ENCODE measurements at regions not wholly inside any gene's neighbourhood (a gene's known extent, or its start where the extent isn't known, plus 50 kb on each side); places are given as distances from the start of the nearest gene placed in this dataset.
A peak's percentile ranks its signal among the peaks of the same experiment; 100 is the strongest.

DNA sequence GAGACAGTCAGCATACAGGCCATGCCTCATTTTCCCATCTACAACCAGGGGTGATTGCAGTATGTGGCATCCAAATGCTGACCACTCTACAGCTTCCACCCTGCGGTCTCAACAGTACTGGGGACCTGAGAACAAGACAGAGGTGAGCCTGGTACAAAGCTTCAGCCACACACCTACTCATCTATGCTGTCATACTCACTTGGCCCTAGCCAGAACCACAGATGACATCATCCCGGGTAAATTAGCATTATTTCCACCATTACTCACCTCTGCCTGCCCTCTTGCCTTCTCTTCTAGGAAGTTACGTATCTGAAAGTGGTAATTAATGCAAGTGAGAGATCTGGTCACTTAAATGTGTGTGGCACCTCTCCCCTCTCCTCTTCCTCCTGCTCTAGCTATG is 208.2 kb upstream of the ARL4C start:
- peaks cover 0 to 10% (median 5%) of the 10 kb centered on the region in 4 experiments; a peak in 4 of 7 replicates for H3K27me3 ChIP-seq (replicated peaks in 1 of 4; ENCODE audit: control insufficient read depth in 3 of 4, extremely low read depth in 1 of 4, insufficient read depth in 3 of 4, low read length in 3 of 4)
- no peak overlapping the region for H3K4me3 ChIP-seq (ENCODE audit: extremely low read depth in 1 of 4, insufficient read depth in 2 of 4, low read depth in 3 of 4, low read length in 4 of 4)
- peaks cover 5 to 20% (median 14%) of the 10 kb centered on the region in 4 experiments for H3K4me1 ChIP-seq (replicated peaks in 1 of 4; ENCODE audit: control insufficient read depth in 3 of 4, insufficient read depth in 4 of 4, low read length in 3 of 4)
- FAIRE-seq (no peak), DNase-seq (ENCODE audit: low read depth in 1 of 2, low spot score in 2 of 2) (no peak)
- CTCF ChIA-PET (ENCODE audit: partially characterized antibody) = interaction anchor here (0.5 to 1.2 kb wide), 3 partner anchors 19 to 178 kb away, joined by 3 to 6 read pairs (median 4); no protein-coding TSS in a partner anchor
- H3K4me2 ChIP-seq (ENCODE audit: insufficient read depth in 1 of 2, low read depth in 2 of 2, low read length in 2 of 2) = no peak overlapping the region
- H3K23ac ChIP-seq (ENCODE audit: insufficient read length) = no peak overlapping the region
- H4K20me1 ChIP-seq (replicated peaks in 1 of 2; ENCODE audit: control insufficient read depth in 1 of 2, insufficient read depth in 2 of 2, low read length in 2 of 2) = no peaks in the 10 kb centered on the region
- H3K23me2 ChIP-seq (ENCODE audit: low read depth, low read length) = no peaks in the 10 kb centered on the region
- no peaks in the 10 kb centered on the region for H3K36me3 ChIP-seq (ENCODE audit: control insufficient read depth in 2 of 4, insufficient read depth in 4 of 4, low read length in 3 of 4)
- H3K79me1 ChIP-seq (ENCODE audit: low read depth, low read length) = no peaks in the 10 kb centered on the region
- H3K14ac ChIP-seq (ENCODE audit: insufficient read length) = no peak overlapping the region
- peak overlapping the region; percentile 1 for H2BK120ac ChIP-seq (replicated peaks; ENCODE audit: low read depth, low read length)
- H4K91ac ChIP-seq (replicated peaks; ENCODE audit: insufficient read length, low read length) = no peak overlapping the region
- TF ChIP-seq RXRA (IDR thresholded peaks at IDR 0.05; ENCODE audit: insufficient read depth, low read depth, low read length) (no peak), NRF1 (IDR thresholded peaks at IDR 0.05; ENCODE audit: low read depth, low read length) (no peak), SP2 (IDR thresholded peaks at IDR 0.05; ENCODE audit: low read length) (no peak), PHF8 (conservative IDR thresholded peaks at IDR 0.05; ENCODE audit: low read depth, low read length) (no peak), CREB1 (IDR thresholded peaks at IDR 0.05) (no peak)
- peak overlapping the region; percentile 53; the same call in 1 of the 2 replicates for H3K18ac ChIP-seq (ENCODE audit: extremely low read depth, low read length)
- no peaks in the 10 kb centered on the region for H3K9me3 ChIP-seq (ENCODE audit: insufficient read depth in 2 of 2, low read depth in 1 of 2, low read length in 1 of 2)
- no peak overlapping the region for H3K27ac ChIP-seq (ENCODE audit: low read depth, low read length)
- H3K9ac ChIP-seq (replicated peaks in 1 of 4; ENCODE audit: extremely low read depth in 1 of 4, low read depth in 3 of 4, low read length in 3 of 4) = no peak overlapping the region
- POLR2A ChIA-PET (ENCODE audit: partially characterized antibody) = interaction anchor here (0.7 kb wide), 1 partner anchor 40 kb away, joined by 3 read pairs; no protein-coding TSS in a partner anchor
- no peak overlapping the region for H4K8ac ChIP-seq (ENCODE audit: extremely low read depth, insufficient read depth, low read length)
- H4K5ac ChIP-seq (ENCODE audit: insufficient read length, low read depth, low read length) = no peak overlapping the region
- H3K56ac ChIP-seq (replicated peaks; ENCODE audit: insufficient read length, low read depth, low read length) = no peak overlapping the region
- no peaks in the 10 kb centered on the region for H3K79me2 ChIP-seq (ENCODE audit: control insufficient read depth in 1 of 2, insufficient read depth in 2 of 2, low read length in 2 of 2)
- H2BK20ac ChIP-seq (ENCODE audit: low read length) = no peak overlapping the region
- 0 out of 2 replicates have a peak overlapping the region, but pooled peaks have one; percentile 72 for H2AK5ac ChIP-seq (ENCODE audit: low read depth, low read length)
- no peak overlapping the region; the same call in 1 of the 2 replicates for H2BK15ac ChIP-seq (ENCODE audit: low read length)
- no peak overlapping the region for H2BK5ac ChIP-seq (ENCODE audit: low read depth, low read length)
- no peak overlapping the region for H2AFZ ChIP-seq (ENCODE audit: low read length)
- H3K4ac ChIP-seq (replicated peaks; ENCODE audit: insufficient read length, low read depth, low read length) = no peak overlapping the region
- 0 out of 2 replicates have a peak overlapping the region, but pooled peaks have one; percentile 60 for H2BK12ac ChIP-seq (ENCODE audit: low read depth, low read length)
- WGBS, 2 experiments (ENCODE audit: extremely low coverage in 1 of 2, insufficient coverage in 1 of 2, insufficient read length in 1 of 2, insufficient replicate concordance in 2 of 2, low coverage in 1 of 2, low lambda C conversion rate in 2 of 2, missing lambda C conversion rate in 1 of 2) = 94% methylated on average over 3 of the region's 3 CpGs; no CpG with 5 or more reads in 1 of the 2 experiments
